GM21737 (cell line): ENCODE measurements at regions not wholly inside any gene's neighbourhood (a gene's known extent, or its start where the extent isn't known, plus 50 kb on each side); places are given as distances from the start of the nearest gene placed in this dataset.

Experiments used
- ATAC-seq: cut with Tn5 transposase; IDR thresholded peaks from one replicate; pipeline ENCODE4 v1.9.1; 2021; ENCODE audit warnings: mild to moderate bottlenecking, moderate library complexity; ENCODE audit not compliant: unreplicated experiment

DNA sequence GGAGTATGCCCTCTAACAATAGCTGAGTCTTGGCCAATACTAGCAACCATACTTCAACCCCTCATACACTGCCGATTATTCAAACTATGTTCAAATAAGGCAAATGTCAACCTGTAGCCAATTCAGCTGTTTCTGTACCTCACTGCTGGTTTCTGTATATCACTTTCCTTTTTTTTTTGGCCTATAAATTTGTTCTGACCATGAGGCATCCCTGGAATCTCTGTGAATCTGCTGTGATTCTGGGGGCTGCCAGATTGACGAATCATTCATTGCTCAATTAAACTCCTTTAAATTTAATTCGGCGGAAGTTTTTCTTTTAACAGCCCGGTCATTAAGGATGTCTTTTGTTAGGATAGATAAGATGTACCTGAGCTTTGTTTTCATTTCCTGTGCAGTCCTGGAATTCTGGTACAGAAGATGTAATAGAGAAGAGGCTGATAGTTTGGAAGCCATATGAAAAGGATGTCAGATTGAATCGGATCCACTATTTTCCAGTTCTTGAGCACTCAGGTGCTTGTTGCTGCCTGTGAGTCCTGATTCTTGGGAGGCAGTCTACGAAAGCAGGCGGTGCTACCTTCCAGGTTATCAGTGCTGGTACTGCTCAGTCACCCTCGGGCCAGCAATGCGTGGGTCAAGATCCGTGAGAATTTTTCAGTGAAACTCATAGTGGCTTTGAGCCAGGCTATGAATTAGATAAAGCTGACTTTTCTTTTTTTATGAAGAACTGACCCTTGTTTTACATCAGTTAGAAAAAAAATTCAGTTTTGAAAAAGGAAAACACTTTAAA, 106.2 kb upstream of the TUT7 start:
- ATAC-seq: no peak

GRCh38 chr9:86459599-86460155, 105.5 kb upstream of the TUT7 start:
- no peak for ATAC-seq

GRCh38 chr9:86459191-86459590, 105.0 kb upstream of the TUT7 start:
- ATAC-seq: no peak

- no peak for ATAC-seq
These were observed 104.1 kb upstream of the TUT7 start for GRCh38 chr9:86458191-86458855.

DNA sequence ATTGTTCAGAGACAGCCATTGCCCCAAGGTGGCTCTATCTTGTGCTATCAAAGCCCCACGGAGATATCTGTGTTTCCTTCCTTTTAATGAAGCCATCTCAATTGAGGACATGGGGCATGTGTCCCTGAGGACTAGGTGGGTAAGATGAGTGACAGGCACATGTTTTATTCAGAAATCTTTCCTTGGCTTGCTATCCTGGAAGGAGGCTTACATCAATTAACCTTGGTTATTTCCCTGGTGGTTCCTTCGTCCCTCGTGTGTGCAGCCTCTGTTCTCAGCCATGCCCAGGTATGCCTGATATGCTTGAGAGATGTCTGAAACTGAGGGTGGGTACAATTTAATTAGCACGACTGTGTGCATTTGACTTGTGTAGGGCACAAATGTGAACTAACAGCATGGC, 102.2 kb upstream of the TUT7 start:
- no peak for ATAC-seq

DNA sequence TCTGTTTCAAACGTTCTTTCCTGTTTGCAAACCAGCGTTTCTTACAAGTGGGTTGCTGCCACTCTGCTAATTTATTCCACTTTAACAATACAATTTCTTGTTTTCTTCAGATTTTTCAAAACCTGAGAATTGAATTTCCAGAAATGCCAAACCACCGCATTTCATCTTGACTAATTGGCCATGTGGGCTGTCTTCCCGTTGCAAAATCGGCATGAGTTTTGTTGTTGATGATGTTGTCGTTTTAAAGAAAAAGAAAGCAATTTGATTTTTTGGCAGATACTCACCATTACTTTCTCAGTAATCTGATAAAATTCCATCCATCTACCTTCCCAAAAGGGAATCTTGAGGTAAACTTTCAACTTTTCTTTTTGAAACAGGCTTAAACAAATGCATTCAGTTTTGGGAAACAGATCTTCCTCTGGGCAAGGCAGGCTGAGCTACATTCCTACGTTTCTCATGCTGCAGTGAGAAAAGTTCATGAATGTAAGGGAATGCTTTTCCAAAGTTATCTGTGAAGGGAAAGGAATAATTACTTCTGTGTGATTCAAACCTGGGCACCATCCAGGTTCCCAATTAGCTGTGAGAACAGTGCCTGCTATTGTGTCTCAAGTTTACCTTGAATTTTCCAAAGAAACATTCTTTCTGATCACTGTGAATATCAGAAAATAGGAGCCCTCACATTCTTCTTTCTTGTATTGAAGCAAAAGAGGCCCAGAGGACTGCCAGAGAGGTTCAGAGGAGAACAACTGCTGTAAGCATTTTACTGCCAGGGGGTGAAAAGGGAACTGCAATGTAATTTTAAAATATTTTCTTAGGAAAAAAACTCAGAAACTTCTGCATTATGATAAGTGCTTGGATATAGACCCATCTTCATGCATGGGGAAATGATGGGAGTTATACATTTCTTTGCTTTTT, 100.7 kb upstream of the TUT7 start:
- ATAC-seq: no peak

- no peak for ATAC-seq
These were observed 98.1 kb upstream of the TUT7 start for GRCh38 chr9:86452201-86452828.

- no peak for ATAC-seq
These were observed 95.0 kb upstream of the TUT7 start for GRCh38 chr9:86449246-86449645.

DNA sequence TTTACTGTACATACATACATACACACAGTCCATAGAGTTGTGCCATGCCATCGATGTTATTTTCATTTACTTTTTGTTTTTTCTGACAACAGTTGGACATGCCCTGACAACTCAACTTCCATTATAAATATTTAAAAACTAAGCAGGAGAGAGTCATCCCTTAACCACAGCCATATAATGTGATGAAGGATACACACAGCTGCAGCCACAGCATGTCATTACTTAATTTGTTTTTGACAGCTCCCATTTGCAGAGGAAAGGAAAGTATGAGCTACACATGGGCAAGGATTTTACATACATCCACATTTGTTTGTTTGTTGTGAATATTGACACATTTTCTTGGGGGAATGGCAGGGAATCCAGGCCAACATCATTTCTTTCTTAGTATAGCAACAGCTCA, 91.5 kb upstream of the TUT7 start:
- no peak for ATAC-seq

DNA sequence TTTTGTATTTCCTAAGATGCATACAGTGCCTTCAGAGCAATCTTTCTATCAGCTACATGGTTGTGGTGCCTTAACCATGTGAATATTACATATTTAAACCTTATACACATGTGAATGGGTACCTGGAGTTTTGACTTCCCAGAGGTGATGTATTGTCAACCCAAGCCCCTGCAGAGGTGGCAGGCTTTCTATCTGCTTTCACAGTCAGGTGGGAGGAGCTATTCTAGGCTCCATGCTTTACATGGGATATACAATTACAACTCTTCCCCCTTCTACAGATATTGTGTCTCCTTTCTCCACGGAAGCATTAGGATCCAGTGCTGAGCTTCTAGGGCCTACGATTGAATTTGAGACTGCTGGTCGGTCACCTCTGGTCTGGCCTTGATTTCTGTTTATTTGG, 89.8 kb upstream of the TUT7 start:
- no peak for ATAC-seq

GRCh38 chr9:86434039-86434726, 80.0 kb upstream of the TUT7 start:
- no peak for ATAC-seq

DNA sequence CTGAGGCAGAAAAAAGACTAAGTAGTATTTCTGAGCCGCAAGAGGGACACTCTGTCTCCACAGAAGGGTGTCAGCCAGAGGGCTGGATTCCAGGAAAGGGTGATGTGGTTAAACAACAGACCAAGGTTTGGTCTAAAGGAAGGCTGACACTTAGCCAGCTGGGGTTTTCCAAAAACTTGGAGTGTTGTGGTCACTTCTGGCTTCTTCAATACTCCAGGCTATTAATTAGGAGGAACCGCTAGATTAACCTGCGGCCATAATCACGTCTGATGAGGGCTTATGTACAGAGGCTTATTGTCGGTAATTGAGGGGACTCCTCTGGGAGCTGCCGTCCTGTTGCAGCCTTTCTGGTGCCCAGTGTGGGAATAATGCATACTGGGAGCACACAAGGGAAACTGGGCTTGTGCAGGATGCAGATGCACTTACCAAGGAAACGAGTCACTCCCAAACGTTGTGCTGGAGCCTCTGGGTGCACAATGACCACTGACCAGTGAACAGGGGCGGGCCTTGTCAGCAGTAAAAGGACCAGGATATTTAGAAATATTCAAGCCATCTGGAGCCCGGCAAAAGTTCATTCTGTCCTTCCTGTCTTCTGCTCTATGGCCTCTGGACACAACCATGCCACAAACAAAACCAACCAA, 70.2 kb upstream of the TUT7 start:
- ATAC-seq: no peak

- no peak for ATAC-seq
These were observed 60.0 kb upstream of the TUT7 start for GRCh38 chr9:86413971-86414880.

- no peak for ATAC-seq
These were observed 56.1 kb upstream of the TUT7 start for GRCh38 chr9:86410281-86410680.

DNA sequence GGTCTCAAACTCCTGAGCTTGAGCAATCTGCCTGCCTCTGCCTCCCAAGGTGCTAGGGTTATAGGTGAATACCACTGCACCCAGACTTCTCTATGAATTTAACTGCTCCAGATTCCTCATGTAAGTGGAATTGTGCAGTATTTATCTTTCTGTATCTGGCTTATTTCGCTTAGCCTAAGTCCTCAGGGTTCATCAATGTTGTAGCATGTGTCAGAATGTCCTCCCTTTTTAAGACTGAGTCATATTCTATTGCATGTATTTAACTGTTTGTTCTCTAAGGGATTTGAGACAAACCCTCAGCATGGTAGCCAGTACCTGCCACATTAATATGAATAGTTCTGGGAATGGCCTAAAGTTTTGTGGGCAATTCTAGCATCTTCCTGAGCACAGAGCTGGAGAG, 53.9 kb upstream of the TUT7 start:
- ATAC-seq: no peak

DNA sequence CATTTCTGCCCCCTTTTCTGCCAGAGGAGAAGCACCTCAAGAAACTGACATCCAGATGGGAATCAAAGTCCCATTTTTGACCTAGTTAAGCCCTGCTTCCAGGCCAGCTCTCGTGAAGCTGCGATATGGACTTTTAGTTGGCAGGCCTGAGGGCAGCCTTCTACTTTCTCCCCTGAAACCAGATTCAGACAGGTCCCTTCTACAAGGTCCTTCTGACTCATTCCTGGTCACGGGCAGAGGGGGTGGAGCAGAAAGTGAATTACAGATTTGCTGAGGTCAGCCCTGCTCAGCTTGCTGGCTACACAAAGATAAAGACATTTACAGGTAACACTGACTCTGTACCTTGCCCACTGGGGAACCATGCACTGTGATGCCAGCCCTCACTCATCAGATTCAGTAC, 52.8 kb upstream of the TUT7 start:
- no peak for ATAC-seq

DNA sequence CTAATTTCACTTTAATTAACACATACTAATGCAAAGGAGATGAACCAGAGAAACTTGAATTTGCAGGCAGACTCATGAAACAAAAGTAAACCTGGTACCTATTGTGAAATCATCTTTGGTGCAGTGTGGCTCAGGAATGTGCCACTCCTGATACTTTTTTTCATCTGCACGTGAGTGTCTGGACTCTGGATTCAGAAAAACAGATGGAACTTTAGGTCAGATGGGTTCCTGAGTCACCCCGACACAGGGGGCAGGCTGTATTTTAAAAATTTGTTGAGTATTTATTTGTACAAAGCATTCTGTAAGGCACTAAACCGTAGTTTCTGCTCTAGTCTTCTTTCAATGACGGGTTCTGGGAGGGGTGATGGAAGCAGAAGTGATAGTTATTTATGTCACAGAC, 52.2 kb upstream of the TUT7 start:
- ATAC-seq: no peak

GRCh38 chr9:86405926-86406325, 51.7 kb upstream of the TUT7 start:
- ATAC-seq: no peak

GRCh38 chr9:86405086-86405491, 50.9 kb upstream of the TUT7 start:
- ATAC-seq: no peak
